Liver (tissue), 8 donors: ENCODE measurements at regions not wholly inside any gene's neighbourhood (a gene's known extent, or its start where the extent isn't known, plus 50 kb on each side); places are given as distances from the start of the nearest gene placed in this dataset.
A peak's percentile ranks its signal among the peaks of the same experiment; 100 is the strongest.

Source experiments
- DNase-seq: peaks from one replicate; pipeline ENCODE4 v3.0.0-alpha.2; 2017; ENCODE audit warnings: low spot score
- H3K27ac ChIP-seq, 2 donors: one replicate each; pipeline ENCODE4 v1.7.0; 2013; ENCODE audit warnings: inconsistent platforms in 2 of 2, low read length in 2 of 2, control low read depth in 1 of 2, low read depth in 1 of 2, mild to moderate bottlenecking in 1 of 2
- H3K27me3 ChIP-seq, 4 donors: one replicate each; pipeline versions ENCODE4 v1.6.1 to v1.7.0; 2013; ENCODE audit warnings: low read length in 3 of 4, inconsistent platforms in 1 of 4, mild to moderate bottlenecking in 1 of 4, moderate library complexity in 1 of 4; ENCODE audit not compliant: control insufficient read depth in 4 of 4, insufficient read depth in 4 of 4
- H3K36me3 ChIP-seq, 4 donors: one replicate each; pipeline versions ENCODE4 v1.6.1 to v1.7.0; 2013; ENCODE audit warnings: low read length in 3 of 4, mild to moderate bottlenecking in 3 of 4, low read depth in 1 of 4, moderate library complexity in 1 of 4; ENCODE audit not compliant: control insufficient read depth in 4 of 4, insufficient read depth in 3 of 4
- H3K4me1 ChIP-seq, 4 donors: one replicate each; pipeline versions ENCODE4 v1.6.1 to v1.7.0; 2013; ENCODE audit warnings: low read length in 3 of 4, mild to moderate bottlenecking in 3 of 4, moderate library complexity in 1 of 4; ENCODE audit not compliant: control insufficient read depth in 4 of 4, insufficient read depth in 4 of 4
- H3K4me3 ChIP-seq, 3 donors: one replicate each; pipeline versions ENCODE4 v1.6.1 to v1.7.0; 2013; ENCODE audit warnings: low read length in 3 of 3, control low read depth in 1 of 3, low read depth in 1 of 3, mild to moderate bottlenecking in 1 of 3
- H3K9ac ChIP-seq, 2 donors: one replicate each; pipeline ENCODE4 v1.7.0; 2013; ENCODE audit warnings: low read length in 2 of 2, mild to moderate bottlenecking in 2 of 2, moderate library complexity in 2 of 2, control low read depth in 1 of 2, low read depth in 1 of 2
- H3K9me3 ChIP-seq, 4 donors: one replicate each; pipeline versions ENCODE4 v1.6.1 to v1.7.0; 2013; ENCODE audit warnings: low read length in 3 of 4; ENCODE audit not compliant: control insufficient read depth in 4 of 4
- ATF3 ChIP-seq: IDR thresholded peaks from 2 replicates; pipeline ENCODE4 v1.6.1; 2016; ENCODE audit warnings: antibody characterized with exemption
- EGR1 ChIP-seq, 2 donors: IDR thresholded peaks; 2 replicates each; pipeline ENCODE4 v1.6.1; 2016 to 2018; ENCODE audit warnings: antibody characterized with exemption in 2 of 2, low read depth in 2 of 2
- FOXA1 ChIP-seq: IDR thresholded peaks from 2 replicates; pipeline ENCODE4 v1.6.1; 2016; ENCODE audit warnings: antibody characterized with exemption
- FOXA2 ChIP-seq: IDR thresholded peaks from 2 replicates; pipeline ENCODE4 v1.6.1; 2016; ENCODE audit warnings: antibody characterized with exemption
- GABPA ChIP-seq, 2 donors: IDR thresholded peaks in 1 of 2; conservative IDR thresholded peaks in 1 of 2; 2 replicates each; pipeline ENCODE4 v1.6.1; 2016; ENCODE audit warnings: antibody characterized with exemption in 2 of 2, mild to moderate bottlenecking in 1 of 2, moderate library complexity in 1 of 2
- HNF4G ChIP-seq: IDR thresholded peaks from 2 replicates; pipeline ENCODE4 v1.6.1; 2016; ENCODE audit warnings: antibody characterized with exemption
- JUND ChIP-seq, 2 donors: IDR thresholded peaks; 2 replicates each; pipeline ENCODE4 v1.6.1; 2016; ENCODE audit warnings: antibody characterized with exemption in 2 of 2
- NR2F2 ChIP-seq: IDR thresholded peaks from 2 replicates; pipeline ENCODE4 v1.6.1; 2016; ENCODE audit warnings: antibody characterized with exemption
- RAD21 ChIP-seq, 2 donors: IDR thresholded peaks; 2 replicates each; pipeline ENCODE4 v1.6.1; 2016; ENCODE audit warnings: antibody characterized with exemption in 2 of 2, mild to moderate bottlenecking in 2 of 2
- REST ChIP-seq: IDR thresholded peaks from 2 replicates; pipeline ENCODE4 v1.6.1; 2016; ENCODE audit warnings: antibody characterized with exemption, mild to moderate bottlenecking
- RXRA ChIP-seq, 2 donors: IDR thresholded peaks; 2 replicates each; pipeline ENCODE4 v1.6.1; 2017 to 2018; ENCODE audit warnings: antibody characterized with exemption in 2 of 2, mild to moderate bottlenecking in 1 of 2
- SP1 ChIP-seq: IDR thresholded peaks from 2 replicates; pipeline ENCODE4 v1.6.1; 2018; ENCODE audit warnings: antibody characterized with exemption, mild to moderate bottlenecking
- TAF1 ChIP-seq: conservative IDR thresholded peaks from 2 replicates; pipeline ENCODE4 v1.6.1; 2016; ENCODE audit warnings: antibody characterized with exemption, mild to moderate bottlenecking
- YY1 ChIP-seq: IDR thresholded peaks from 2 replicates; pipeline ENCODE4 v1.6.1; 2016; ENCODE audit warnings: antibody characterized with exemption, mild to moderate bottlenecking
- WGBS: extraction: QIAGEN DNeasy Blood & Tissue Kit; methylation state at CpG from one replicate; pipeline ENCODE4 v1.1.7; 2013; 5-methylcytosine and 5-hydroxymethylcytosine counted together
- TF ChIP-seq, protein P1 (sequence below): IDR thresholded peaks from 2 replicates; pipeline ENCODE4 v1.6.1; 2016; ENCODE audit warnings: antibody characterized with exemption
- TF ChIP-seq, protein P2 (sequence below): IDR thresholded peaks from 2 replicates; pipeline ENCODE4 v1.6.1; 2016; ENCODE audit warnings: antibody characterized with exemption
- TF ChIP-seq, protein P3 (sequence below): fragments of 150-350 bp; IDR thresholded peaks from 2 replicates; pipeline ENCODE4 v1.5.1; 2017; ENCODE audit warnings: improper control_type of control experiment, low read depth, low read length; ENCODE audit not compliant: missing input control
- donor health status: healthy.
- donor health status: healthy.
- donor health status: healthy.
- donor health status: healthy.
- donor health status: healthy.

DNA sequence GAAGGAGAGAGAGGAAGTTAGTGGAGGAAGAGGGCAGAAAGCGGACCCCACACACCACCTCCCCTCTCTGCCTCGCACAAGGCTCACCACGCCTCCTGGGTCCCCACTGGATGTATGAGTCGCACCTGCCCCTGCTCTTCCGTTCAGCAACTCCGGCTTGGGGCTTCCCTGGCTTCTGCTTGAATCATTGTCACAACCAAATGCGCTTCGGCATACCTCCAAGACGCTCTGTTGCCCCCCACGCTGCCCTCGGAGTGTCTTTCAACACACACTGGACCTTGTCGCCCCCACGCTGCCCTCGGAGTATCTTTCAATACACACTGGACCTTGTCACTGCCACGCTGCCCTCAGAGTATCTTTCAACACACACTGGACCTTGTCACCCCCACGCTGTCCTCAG, 247.2 kb downstream of the TEX29 start:
- 86% methylated on average over 16 of the region's 16 CpGs for WGBS

DNA sequence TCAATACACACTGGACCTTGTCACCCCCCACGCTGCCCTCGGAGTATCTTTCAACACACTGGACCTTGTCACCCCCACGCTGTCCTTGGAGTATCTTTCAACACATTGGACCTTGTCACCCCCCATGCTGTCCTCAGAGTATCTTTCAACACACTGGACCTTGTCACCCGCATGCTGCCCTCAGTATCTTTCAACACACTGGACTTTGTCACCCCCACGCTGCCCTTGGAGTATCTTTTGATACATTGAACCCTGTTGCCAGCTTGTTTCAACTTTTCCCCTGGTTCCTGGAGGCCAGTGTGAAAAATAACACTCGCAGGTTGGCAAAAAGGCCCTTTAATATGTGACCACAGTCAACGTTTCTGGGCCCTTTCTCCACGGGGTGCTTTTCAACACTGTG, 247.8 kb downstream of the TEX29 start:
- DNase-seq = no peak
- Histone ChIP-seq H3K4me1 (peaks cover 0 to 2% (median 0%) of the 10 kb centered on the region in 4 donors), H3K9ac (no peak overlapping the region), H3K27me3 (no peaks in the 10 kb centered on the region), H3K36me3 (no peaks in the 10 kb centered on the region), H3K9me3 (peaks cover 0 to 9% (median 2%) of the 10 kb centered on the region in 4 donors), H3K27ac (peak overlapping the region; percentile 53 to 58), H3K4me3 (no peak overlapping the region)
- WGBS = 38% methylated on average over 8 of the region's 8 CpGs
- TF ChIP-seq, protein P1, sequence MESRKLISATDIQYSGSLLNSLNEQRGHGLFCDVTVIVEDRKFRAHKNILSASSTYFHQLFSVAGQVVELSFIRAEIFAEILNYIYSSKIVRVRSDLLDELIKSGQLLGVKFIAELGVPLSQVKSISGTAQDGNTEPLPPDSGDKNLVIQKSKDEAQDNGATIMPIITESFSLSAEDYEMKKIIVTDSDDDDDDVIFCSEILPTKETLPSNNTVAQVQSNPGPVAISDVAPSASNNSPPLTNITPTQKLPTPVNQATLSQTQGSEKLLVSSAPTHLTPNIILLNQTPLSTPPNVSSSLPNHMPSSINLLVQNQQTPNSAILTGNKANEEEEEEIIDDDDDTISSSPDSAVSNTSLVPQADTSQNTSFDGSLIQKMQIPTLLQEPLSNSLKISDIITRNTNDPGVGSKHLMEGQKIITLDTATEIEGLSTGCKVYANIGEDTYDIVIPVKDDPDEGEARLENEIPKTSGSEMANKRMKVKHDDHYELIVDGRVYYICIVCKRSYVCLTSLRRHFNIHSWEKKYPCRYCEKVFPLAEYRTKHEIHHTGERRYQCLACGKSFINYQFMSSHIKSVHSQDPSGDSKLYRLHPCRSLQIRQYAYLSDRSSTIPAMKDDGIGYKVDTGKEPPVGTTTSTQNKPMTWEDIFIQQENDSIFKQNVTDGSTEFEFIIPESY = no peak
- TF ChIP-seq, protein P2, sequence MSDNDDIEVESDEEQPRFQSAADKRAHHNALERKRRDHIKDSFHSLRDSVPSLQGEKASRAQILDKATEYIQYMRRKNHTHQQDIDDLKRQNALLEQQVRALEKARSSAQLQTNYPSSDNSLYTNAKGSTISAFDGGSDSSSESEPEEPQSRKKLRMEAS = no peak
- TF ChIP-seq SP1 = peak; percentile 70
- TF ChIP-seq REST = no peak
- TF ChIP-seq GABPA (IDR thresholded peaks at IDR 0.05 in 1 of 2, conservative IDR thresholded peaks at IDR 0.05 in 1 of 2) = no peak
- TF ChIP-seq RAD21 (IDR thresholded peaks at IDR 0.05) = peak; percentile 22 to 31
- TF ChIP-seq YY1 = no peak
- TF ChIP-seq FOXA1 = no peak
- TF ChIP-seq ATF3 = no peak
- TF ChIP-seq EGR1 (IDR thresholded peaks at IDR 0.05; ENCODE audit: low read depth in 2 of 2) = no peak
- no peak for TF ChIP-seq FOXA2

More for the DNA sequence above, 247.2 kb downstream of the TEX29 start:
- H3K4me3 ChIP-seq = no peak overlapping the region
- no peaks in the 10 kb centered on the region for H3K4me1 ChIP-seq
- H3K9me3 ChIP-seq = peaks cover 0 to 9% (median 2%) of the 10 kb centered on the region in 4 donors
- no peak overlapping the region for H3K9ac ChIP-seq
- DNase-seq = no peak
- no peak for TF ChIP-seq GABPA (IDR thresholded peaks at IDR 0.05 in 1 of 2, conservative IDR thresholded peaks at IDR 0.05 in 1 of 2)
- no peak for TF ChIP-seq JUND (IDR thresholded peaks at IDR 0.05)
- TF ChIP-seq YY1 = no peak
- TF ChIP-seq HNF4G = no peak
- no peak for TF ChIP-seq FOXA1
- no peak for TF ChIP-seq TAF1
- TF ChIP-seq NR2F2 = no peak
- TF ChIP-seq ATF3 = no peak
- TF ChIP-seq, protein P3, sequence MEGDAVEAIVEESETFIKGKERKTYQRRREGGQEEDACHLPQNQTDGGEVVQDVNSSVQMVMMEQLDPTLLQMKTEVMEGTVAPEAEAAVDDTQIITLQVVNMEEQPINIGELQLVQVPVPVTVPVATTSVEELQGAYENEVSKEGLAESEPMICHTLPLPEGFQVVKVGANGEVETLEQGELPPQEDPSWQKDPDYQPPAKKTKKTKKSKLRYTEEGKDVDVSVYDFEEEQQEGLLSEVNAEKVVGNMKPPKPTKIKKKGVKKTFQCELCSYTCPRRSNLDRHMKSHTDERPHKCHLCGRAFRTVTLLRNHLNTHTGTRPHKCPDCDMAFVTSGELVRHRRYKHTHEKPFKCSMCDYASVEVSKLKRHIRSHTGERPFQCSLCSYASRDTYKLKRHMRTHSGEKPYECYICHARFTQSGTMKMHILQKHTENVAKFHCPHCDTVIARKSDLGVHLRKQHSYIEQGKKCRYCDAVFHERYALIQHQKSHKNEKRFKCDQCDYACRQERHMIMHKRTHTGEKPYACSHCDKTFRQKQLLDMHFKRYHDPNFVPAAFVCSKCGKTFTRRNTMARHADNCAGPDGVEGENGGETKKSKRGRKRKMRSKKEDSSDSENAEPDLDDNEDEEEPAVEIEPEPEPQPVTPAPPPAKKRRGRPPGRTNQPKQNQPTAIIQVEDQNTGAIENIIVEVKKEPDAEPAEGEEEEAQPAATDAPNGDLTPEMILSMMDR = no peak
- TF ChIP-seq, protein P1 = no peak
- TF ChIP-seq RXRA (IDR thresholded peaks at IDR 0.05) = no peak
- no peak for TF ChIP-seq SP1
- TF ChIP-seq, protein P2 = no peak
- no peak for TF ChIP-seq FOXA2
- peak overlapping the region in 1 of 2 donors; percentile 38 for H3K27ac ChIP-seq
- no peaks in the 10 kb centered on the region for H3K36me3 ChIP-seq
- no peaks in the 10 kb centered on the region for H3K27me3 ChIP-seq
